GM12878 (cell line): ENCODE measurements at regions not wholly inside any gene's neighbourhood (a gene's known extent, or its start where the extent isn't known, plus 50 kb on each side); places are given as distances from the start of the nearest gene placed in this dataset.

Experiments
- EZH2 ChIP-seq: IDR thresholded peaks from 2 replicates; pipeline ENCODE4 v1.6.1; 2012; ENCODE audit warnings: low read depth, mild to moderate bottlenecking, control low read depth, inconsistent platforms, low read length, borderline replicate concordance; ENCODE audit not compliant: control insufficient read depth
- GABPA ChIP-seq: IDR thresholded peaks from 2 replicates; pipeline ENCODE4 v1.6.1; 2014; ENCODE audit warnings: antibody characterized with exemption, low read depth, mild to moderate bottlenecking, inconsistent platforms
- HSF1 ChIP-seq: fragments of 150-350 bp; IDR thresholded peaks from 2 replicates; pipeline ENCODE4 v1.6.1; 2014; ENCODE audit warnings: mild to moderate bottlenecking, low read depth, low read length
- MEF2A ChIP-seq: IDR thresholded peaks from 2 replicates; pipeline ENCODE4 v1.6.1; 2011; ENCODE audit warnings: low read depth, mild to moderate bottlenecking, low read length, moderate library complexity; ENCODE audit not compliant: insufficient read depth
- MYC ChIP-seq: IDR thresholded peaks from 2 replicates; pipeline ENCODE4 v1.6.1; 2011; ENCODE audit warnings: mild to moderate bottlenecking, low read length, moderate library complexity, inconsistent platforms; ENCODE audit not compliant: insufficient read depth, insufficient replicate concordance, insufficient read length, severe bottlenecking
- POU2F2 ChIP-seq: IDR thresholded peaks from 3 replicates; pipeline ENCODE4 v1.6.1; 2011; ENCODE audit warnings: low read depth, mild to moderate bottlenecking, low read length, borderline replicate concordance
- RAD51 ChIP-seq: fragments of 450-650 bp; IDR thresholded peaks from 2 replicates; pipeline ENCODE4 v1.6.1; 2016; ENCODE audit warnings: moderate library complexity, mild to moderate bottlenecking, inconsistent platforms
- RBBP5 ChIP-seq: fragments of 200-600 bp; sonication (generic); conservative IDR thresholded peaks from 2 replicates; pipeline ENCODE4 v1.6.1; 2016
- SKIL ChIP-seq: fragments of 450-650 bp; IDR thresholded peaks from 2 replicates; pipeline ENCODE4 v1.6.1; 2017; ENCODE audit warnings: mild to moderate bottlenecking, low read depth, inconsistent platforms; ENCODE audit not compliant: poor library complexity, severe bottlenecking
- SPI1 ChIP-seq: IDR thresholded peaks from 2 replicates; pipeline ENCODE4 v1.6.1; 2011; ENCODE audit warnings: low read depth, mild to moderate bottlenecking, low read length, moderate library complexity, borderline replicate concordance; ENCODE audit not compliant: insufficient read depth
- TAF1 ChIP-seq: IDR thresholded peaks from 2 replicates; pipeline ENCODE4 v1.6.1; 2011; ENCODE audit warnings: mild to moderate bottlenecking, low read depth, low read length, borderline replicate concordance
- ZBTB4 ChIP-seq: fragments of 450-650 bp; formaldehyde crosslinking; IDR thresholded peaks from 2 replicates; pipeline ENCODE4 v1.4.0; 2022; ENCODE audit warnings: mild to moderate bottlenecking, moderate library complexity
- TF ChIP-seq, protein P1 (sequence below): fragments of 450-650 bp; conservative IDR thresholded peaks from 2 replicates; pipeline ENCODE4 v1.6.1; 2017; ENCODE audit warnings: mild to moderate bottlenecking, moderate library complexity
- TF ChIP-seq, protein P2 (sequence below): fragments of 450-650 bp; formaldehyde crosslinking; IDR thresholded peaks from 2 replicates; pipeline ENCODE4 v1.4.0; 2020; ENCODE audit warnings: mild to moderate bottlenecking, moderate library complexity

GRCh38 chr2:161077367-161078210 lies 82.6 kb upstream of the TANK start (continued):
- TF ChIP-seq, protein P1, sequence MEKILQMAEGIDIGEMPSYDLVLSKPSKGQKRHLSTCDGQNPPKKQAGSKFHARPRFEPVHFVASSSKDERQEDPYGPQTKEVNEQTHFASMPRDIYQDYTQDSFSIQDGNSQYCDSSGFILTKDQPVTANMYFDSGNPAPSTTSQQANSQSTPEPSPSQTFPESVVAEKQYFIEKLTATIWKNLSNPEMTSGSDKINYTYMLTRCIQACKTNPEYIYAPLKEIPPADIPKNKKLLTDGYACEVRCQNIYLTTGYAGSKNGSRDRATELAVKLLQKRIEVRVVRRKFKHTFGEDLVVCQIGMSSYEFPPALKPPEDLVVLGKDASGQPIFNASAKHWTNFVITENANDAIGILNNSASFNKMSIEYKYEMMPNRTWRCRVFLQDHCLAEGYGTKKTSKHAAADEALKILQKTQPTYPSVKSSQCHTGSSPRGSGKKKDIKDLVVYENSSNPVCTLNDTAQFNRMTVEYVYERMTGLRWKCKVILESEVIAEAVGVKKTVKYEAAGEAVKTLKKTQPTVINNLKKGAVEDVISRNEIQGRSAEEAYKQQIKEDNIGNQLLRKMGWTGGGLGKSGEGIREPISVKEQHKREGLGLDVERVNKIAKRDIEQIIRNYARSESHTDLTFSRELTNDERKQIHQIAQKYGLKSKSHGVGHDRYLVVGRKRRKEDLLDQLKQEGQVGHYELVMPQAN: no peak; the same call in 1 of the 2 replicates
- peak; percentile 84 for TF ChIP-seq SKIL
- TF ChIP-seq RAD51: peak; percentile 73
- no peak for TF ChIP-seq EZH2
- no peak for TF ChIP-seq ZBTB4 (CRISPR knock-in tag)
- no peak; the same call in 1 of the 3 replicates for TF ChIP-seq POU2F2
- TF ChIP-seq MYC: no peak
- TF ChIP-seq HSF1: peak; percentile 90; the same call in 1 of the 2 replicates
- TF ChIP-seq RBBP5: no peak
- peak; percentile 65; the same call in 1 of the 2 replicates for TF ChIP-seq SPI1
- TF ChIP-seq MEF2A: no peak
- peak; percentile 68 for TF ChIP-seq GABPA
- 0 out of 2 replicates have a peak, but pooled peaks have one; percentile 9 for TF ChIP-seq TAF1
- TF ChIP-seq, protein P2, sequence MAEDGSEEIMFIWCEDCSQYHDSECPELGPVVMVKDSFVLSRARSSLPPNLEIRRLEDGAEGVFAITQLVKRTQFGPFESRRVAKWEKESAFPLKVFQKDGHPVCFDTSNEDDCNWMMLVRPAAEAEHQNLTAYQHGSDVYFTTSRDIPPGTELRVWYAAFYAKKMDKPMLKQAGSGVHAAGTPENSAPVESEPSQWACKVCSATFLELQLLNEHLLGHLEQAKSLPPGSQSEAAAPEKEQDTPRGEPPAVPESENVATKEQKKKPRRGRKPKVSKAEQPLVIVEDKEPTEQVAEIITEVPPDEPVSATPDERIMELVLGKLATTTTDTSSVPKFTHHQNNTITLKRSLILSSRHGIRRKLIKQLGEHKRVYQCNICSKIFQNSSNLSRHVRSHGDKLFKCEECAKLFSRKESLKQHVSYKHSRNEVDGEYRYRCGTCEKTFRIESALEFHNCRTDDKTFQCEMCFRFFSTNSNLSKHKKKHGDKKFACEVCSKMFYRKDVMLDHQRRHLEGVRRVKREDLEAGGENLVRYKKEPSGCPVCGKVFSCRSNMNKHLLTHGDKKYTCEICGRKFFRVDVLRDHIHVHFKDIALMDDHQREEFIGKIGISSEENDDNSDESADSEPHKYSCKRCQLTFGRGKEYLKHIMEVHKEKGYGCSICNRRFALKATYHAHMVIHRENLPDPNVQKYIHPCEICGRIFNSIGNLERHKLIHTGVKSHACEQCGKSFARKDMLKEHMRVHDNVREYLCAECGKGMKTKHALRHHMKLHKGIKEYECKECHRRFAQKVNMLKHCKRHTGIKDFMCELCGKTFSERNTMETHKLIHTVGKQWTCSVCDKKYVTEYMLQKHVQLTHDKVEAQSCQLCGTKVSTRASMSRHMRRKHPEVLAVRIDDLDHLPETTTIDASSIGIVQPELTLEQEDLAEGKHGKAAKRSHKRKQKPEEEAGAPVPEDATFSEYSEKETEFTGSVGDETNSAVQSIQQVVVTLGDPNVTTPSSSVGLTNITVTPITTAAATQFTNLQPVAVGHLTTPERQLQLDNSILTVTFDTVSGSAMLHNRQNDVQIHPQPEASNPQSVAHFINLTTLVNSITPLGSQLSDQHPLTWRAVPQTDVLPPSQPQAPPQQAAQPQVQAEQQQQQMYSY (CRISPR knock-in tag): no peak
